ENCODE measurements at regions not wholly inside any gene's neighbourhood (a gene's known extent, or its start where the extent isn't known, plus 50 kb on each side); places are given as distances from the start of the nearest gene placed in this dataset.

DNA sequence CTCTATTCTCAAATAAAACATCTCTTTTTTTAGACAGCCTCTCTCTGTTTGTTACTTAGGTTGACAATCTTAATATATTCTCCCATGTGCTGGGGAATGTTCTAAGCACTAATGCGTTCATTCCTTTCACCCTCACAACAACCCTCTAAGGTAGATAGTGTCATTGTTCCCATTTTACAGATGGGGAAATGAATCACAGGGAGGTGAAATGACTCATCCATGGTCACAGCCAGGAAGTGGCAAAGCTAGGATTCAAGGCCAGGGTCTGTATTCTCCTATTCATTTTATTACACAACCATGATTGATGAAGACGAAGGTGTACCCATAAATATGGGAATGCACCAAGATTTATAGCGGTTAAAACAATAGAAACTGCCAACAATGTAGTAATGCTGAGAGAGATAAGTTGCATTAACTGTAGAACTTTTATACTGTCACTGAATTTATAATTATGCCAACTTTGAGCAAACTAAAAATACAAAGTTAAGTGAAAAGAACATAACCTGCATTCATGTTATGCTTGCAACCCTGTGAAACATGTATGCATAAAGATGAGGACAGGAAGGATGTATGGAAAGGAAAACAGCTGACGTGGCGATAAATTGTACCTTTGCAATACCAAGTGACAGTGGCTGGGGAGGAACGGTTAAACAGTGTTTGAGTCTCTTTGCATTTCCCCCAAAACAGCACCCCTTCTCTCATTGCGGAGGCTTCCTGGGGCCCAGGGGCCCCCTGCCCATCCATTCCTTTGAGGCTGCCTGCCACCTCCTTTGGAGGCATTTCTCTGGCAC lies 257.7 kb upstream of the AGAP1 start:
- no peak overlapping the region for H3K4me3 ChIP-seq (ENCODE audit: control insufficient read depth in 1 of 7, extremely low read depth in 1 of 7, insufficient read depth in 4 of 7, low read depth in 2 of 7, low read length in 6 of 7)
- no peak for DNase-seq
- H3K4me1 ChIP-seq (ENCODE audit: control extremely low read depth in 1 of 4, control insufficient read depth in 4 of 4, insufficient read depth in 4 of 4, low read length in 3 of 4): no peaks in the 10 kb centered on the region
- WGBS (ENCODE audit: insufficient coverage): 75% methylated on average over 2 of the region's 7 CpGs
- H3K36me3 ChIP-seq (ENCODE audit: control insufficient read depth in 4 of 4, insufficient read depth in 4 of 4, low read length in 3 of 4): no peaks in the 10 kb centered on the region
- no peaks in the 10 kb centered on the region for H3K9me3 ChIP-seq (ENCODE audit: control extremely low read depth in 1 of 5, control insufficient read depth in 4 of 5, insufficient read depth in 2 of 5, low read depth in 1 of 5, low read length in 4 of 5)
- CTCF ChIA-PET: no interaction called here
- POLR2A ChIA-PET: no interaction called here
- peaks cover 3 to 70% (median 23%) of the 10 kb centered on the region in 5 experiments for H3K27me3 ChIP-seq (replicated peaks in 2 of 5; ENCODE audit: control insufficient read depth in 4 of 5, insufficient read depth in 5 of 5, low read length in 4 of 5)
- no peak overlapping the region for H3K27ac ChIP-seq (ENCODE audit: insufficient read depth in 1 of 2, low read depth in 1 of 2, low read length in 2 of 2, poor library complexity in 1 of 2, severe bottlenecking in 2 of 2)

DNA sequence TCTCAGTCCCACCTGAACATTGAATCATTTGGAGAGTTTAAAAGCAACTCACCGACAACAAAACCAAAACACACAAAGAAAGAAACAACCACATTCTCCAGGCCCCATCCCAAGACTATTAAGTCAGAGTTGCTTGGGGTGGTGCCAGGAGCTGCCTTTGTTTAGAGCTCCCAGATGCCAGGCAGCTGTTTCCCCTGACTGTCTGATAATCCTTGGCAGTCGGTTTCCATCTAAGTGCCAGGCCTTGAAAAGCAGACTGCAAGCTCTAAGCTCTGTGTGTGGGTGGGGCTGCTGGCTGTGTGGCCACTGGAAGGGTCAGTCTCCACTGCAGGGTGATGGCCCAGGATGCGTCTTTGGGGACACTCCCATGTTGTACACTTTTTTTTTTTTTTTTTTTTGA lies 255.3 kb upstream of the AGAP1 start:
- no peak overlapping the region for H3K4me3 ChIP-seq (ENCODE audit: control insufficient read depth in 1 of 7, extremely low read depth in 1 of 7, insufficient read depth in 4 of 7, low read depth in 2 of 7, low read length in 6 of 7)
- DNase-seq: no peak
- H3K27ac ChIP-seq (ENCODE audit: insufficient read depth in 1 of 2, low read depth in 1 of 2, low read length in 2 of 2, poor library complexity in 1 of 2, severe bottlenecking in 2 of 2): no peak overlapping the region
- 0% methylated on average over 2 of the region's 3 CpGs for WGBS (ENCODE audit: insufficient coverage)
- H3K4me1 ChIP-seq (ENCODE audit: control extremely low read depth in 1 of 4, control insufficient read depth in 4 of 4, insufficient read depth in 4 of 4, low read length in 3 of 4): no peaks in the 10 kb centered on the region
- POLR2A ChIA-PET: no interaction called here
- CTCF ChIA-PET: no interaction called here
- no peaks in the 10 kb centered on the region for H3K36me3 ChIP-seq (ENCODE audit: control insufficient read depth in 4 of 4, insufficient read depth in 4 of 4, low read length in 3 of 4)
- H3K9me3 ChIP-seq (ENCODE audit: control extremely low read depth in 1 of 5, control insufficient read depth in 4 of 5, insufficient read depth in 2 of 5, low read depth in 1 of 5, low read length in 4 of 5): no peaks in the 10 kb centered on the region
- H3K27me3 ChIP-seq (replicated peaks in 2 of 5; ENCODE audit: control insufficient read depth in 4 of 5, insufficient read depth in 5 of 5, low read length in 4 of 5): peaks cover 3 to 73% (median 31%) of the 10 kb centered on the region in 5 experiments

DNA sequence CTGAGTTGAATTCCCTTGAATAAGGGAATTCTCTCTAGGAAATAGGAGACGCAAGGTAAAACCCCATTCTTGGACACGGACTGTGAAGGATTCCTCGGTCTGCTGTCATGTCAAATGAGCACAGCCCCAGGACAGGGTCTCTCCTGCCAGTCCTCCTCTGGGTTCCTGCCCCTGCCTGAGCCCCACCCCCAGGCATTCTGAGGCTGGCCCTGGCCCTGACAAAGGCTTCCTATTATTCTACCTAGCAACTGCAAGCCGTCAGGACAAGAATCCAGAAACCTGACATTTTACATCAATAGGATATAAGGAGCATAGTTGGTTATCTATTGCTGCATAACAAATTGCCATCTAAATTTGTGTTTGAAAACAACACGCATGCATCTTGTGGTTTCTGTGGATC lies 253.3 kb upstream of the AGAP1 start:
- no peak overlapping the region for H3K4me3 ChIP-seq (ENCODE audit: control insufficient read depth in 1 of 7, extremely low read depth in 1 of 7, insufficient read depth in 4 of 7, low read depth in 2 of 7, low read length in 6 of 7)
- no peaks in the 10 kb centered on the region for H3K36me3 ChIP-seq (ENCODE audit: control insufficient read depth in 4 of 4, insufficient read depth in 4 of 4, low read length in 3 of 4)
- ChIA-PET POLR2A (no interaction called here), CTCF (no interaction called here)
- WGBS (ENCODE audit: insufficient coverage): 78% methylated on average over 2 of the region's 5 CpGs
- no peaks in the 10 kb centered on the region for H3K9me3 ChIP-seq (ENCODE audit: control extremely low read depth in 1 of 5, control insufficient read depth in 4 of 5, insufficient read depth in 2 of 5, low read depth in 1 of 5, low read length in 4 of 5)
- peaks cover 0 to 13% (median 10%) of the 10 kb centered on the region in 4 experiments for H3K4me1 ChIP-seq (ENCODE audit: control extremely low read depth in 1 of 4, control insufficient read depth in 4 of 4, insufficient read depth in 4 of 4, low read length in 3 of 4)
- DNase-seq: no peak
- peaks cover 3 to 90% (median 38%) of the 10 kb centered on the region in 5 experiments for H3K27me3 ChIP-seq (replicated peaks in 2 of 5; ENCODE audit: control insufficient read depth in 4 of 5, insufficient read depth in 5 of 5, low read length in 4 of 5)
- no peak overlapping the region for H3K27ac ChIP-seq (ENCODE audit: insufficient read depth in 1 of 2, low read depth in 1 of 2, low read length in 2 of 2, poor library complexity in 1 of 2, severe bottlenecking in 2 of 2)

DNA sequence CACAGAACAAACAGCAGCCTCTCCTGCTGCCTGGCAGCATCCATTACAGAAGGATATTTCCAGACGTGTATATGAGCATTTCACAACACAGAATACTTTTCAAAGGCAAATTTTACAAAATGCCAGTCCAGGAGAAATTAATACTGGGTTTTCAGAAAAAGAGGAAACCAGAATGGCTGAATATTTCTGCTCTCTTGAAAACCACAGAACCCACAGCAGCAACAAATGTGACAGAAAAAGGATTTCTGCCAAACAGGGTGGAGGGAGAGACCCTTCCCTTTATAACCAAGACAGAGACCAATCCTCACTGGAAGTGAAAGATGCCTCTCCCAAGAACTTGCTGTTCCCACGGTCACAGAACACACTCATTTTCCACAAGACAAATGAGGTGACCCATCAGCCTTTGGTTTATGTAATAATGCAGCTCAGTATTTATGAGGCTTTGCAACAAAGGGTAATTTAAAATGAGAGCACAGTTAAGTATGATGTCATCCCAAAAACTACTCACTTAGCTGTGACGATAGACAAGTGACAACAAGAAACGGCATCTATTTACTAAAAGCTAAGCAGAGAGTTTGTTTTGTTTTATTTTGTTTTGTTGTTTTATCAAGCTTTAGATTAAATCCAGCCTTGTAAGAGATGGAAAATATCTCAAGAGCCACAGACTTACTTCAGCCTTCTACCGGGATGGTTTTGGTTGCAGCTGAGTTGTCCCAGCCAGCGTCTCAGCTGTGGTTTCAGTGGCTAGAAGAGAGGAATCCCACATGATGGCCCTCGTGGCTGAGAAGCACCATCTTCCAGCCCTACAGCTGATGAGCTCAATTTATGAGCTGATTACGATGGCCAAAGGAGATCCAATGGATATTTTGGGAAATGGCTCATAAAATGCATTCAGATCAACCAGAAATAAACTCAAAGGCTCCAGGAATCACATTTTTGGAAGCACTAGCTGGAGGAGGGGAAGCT lies 249.3 kb upstream of the AGAP1 start:
- CTCF ChIA-PET: interaction anchor here (1.0 kb wide), 1 partner anchor 35 kb away, joined by 3 read pairs; no protein-coding TSS in a partner anchor
- Histone ChIP-seq H3K4me3 (ENCODE audit: control insufficient read depth in 1 of 7, extremely low read depth in 1 of 7, insufficient read depth in 4 of 7, low read depth in 2 of 7, low read length in 6 of 7) (no peak overlapping the region), H3K27ac (ENCODE audit: insufficient read depth in 1 of 2, low read depth in 1 of 2, low read length in 2 of 2, poor library complexity in 1 of 2, severe bottlenecking in 2 of 2) (no peak overlapping the region), H3K36me3 (ENCODE audit: control insufficient read depth in 4 of 4, insufficient read depth in 4 of 4, low read length in 3 of 4) (no peaks in the 10 kb centered on the region), H3K9me3 (ENCODE audit: control extremely low read depth in 1 of 5, control insufficient read depth in 4 of 5, insufficient read depth in 2 of 5, low read depth in 1 of 5, low read length in 4 of 5) (peaks cover 0 to 5% (median 3%) of the 10 kb centered on the region in 5 experiments), H3K27me3 (replicated peaks in 2 of 5; ENCODE audit: control insufficient read depth in 4 of 5, insufficient read depth in 5 of 5, low read length in 4 of 5) (peaks cover 8 to 92% (median 44%) of the 10 kb centered on the region in 5 experiments), H3K4me1 (ENCODE audit: control extremely low read depth in 1 of 4, control insufficient read depth in 4 of 4, insufficient read depth in 4 of 4, low read length in 3 of 4) (peaks cover 0 to 13% (median 10%) of the 10 kb centered on the region in 4 experiments)
- POLR2A ChIA-PET: no interaction called here
- peak; percentile 3 to 67 (median 59) for DNase-seq
- WGBS (ENCODE audit: insufficient coverage): 21% methylated on average over 4 of the region's 8 CpGs

DNA sequence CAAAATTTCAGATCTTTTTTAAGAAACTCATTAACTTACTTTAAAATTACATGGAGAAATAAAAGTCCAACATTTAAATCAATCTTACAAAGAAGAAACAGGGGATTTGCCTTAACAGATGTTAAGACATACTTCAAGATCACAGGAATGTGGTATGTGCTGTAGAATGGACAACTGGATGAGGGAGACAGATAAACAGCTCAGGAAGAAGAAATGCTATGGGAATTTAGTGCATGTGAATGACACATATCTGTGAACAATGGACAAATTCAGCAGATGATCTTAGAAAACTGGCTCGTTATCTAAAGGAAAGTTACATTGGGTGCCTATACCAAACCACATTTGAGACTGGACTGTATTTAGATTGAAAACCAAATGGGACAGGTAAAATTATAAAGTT lies 246.8 kb upstream of the AGAP1 start:
- POLR2A ChIA-PET: interaction anchor here (0.6 kb wide), 1 partner anchor 128 kb away, joined by 4 read pairs; no protein-coding TSS in a partner anchor

DNA sequence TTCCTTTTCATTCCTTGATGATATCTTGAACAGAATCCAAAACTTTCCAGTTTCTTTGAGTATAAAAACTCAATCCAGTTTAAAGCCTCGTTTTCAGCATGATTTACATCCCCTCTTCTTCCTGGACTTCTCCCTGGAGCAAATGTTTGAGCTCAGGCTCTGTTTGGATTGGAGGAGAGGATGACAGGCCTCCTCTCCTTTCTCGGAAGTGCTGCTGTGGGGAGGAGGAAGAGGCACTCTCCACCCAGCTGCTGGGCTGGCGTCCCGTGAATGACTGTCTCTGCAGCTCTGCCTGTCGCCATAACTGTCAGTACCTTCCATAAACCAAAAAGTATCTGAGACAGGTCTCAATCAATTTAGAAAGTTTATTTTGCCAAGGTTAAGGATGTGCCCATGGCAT lies 238.2 kb upstream of the AGAP1 start:
- no peak for DNase-seq
- no CpG with 5 or more reads among the region's 5 CpGs for WGBS (ENCODE audit: insufficient coverage)
- Histone ChIP-seq H3K4me1 (ENCODE audit: control extremely low read depth in 1 of 4, control insufficient read depth in 4 of 4, insufficient read depth in 4 of 4, low read length in 3 of 4) (no peaks in the 10 kb centered on the region), H3K4me3 (ENCODE audit: control insufficient read depth in 1 of 7, extremely low read depth in 1 of 7, insufficient read depth in 4 of 7, low read depth in 2 of 7, low read length in 6 of 7) (no peak overlapping the region), H3K9me3 (ENCODE audit: control extremely low read depth in 1 of 5, control insufficient read depth in 4 of 5, insufficient read depth in 2 of 5, low read depth in 1 of 5, low read length in 4 of 5) (peaks cover 0 to 4% (median 0%) of the 10 kb centered on the region in 5 experiments), H3K27ac (ENCODE audit: insufficient read depth in 1 of 2, low read depth in 1 of 2, low read length in 2 of 2, poor library complexity in 1 of 2, severe bottlenecking in 2 of 2) (no peak overlapping the region), H3K36me3 (ENCODE audit: control insufficient read depth in 4 of 4, insufficient read depth in 4 of 4, low read length in 3 of 4) (no peaks in the 10 kb centered on the region), H3K27me3 (replicated peaks in 2 of 5; ENCODE audit: control insufficient read depth in 4 of 5, insufficient read depth in 5 of 5, low read length in 4 of 5) (peaks cover 0 to 75% (median 20%) of the 10 kb centered on the region in 5 experiments)
- ChIA-PET CTCF (no interaction called here), POLR2A (no interaction called here)

More for the DNA sequence above, 246.8 kb upstream of the AGAP1 start:
- Histone ChIP-seq H3K9me3 (ENCODE audit: control extremely low read depth in 1 of 5, control insufficient read depth in 4 of 5, insufficient read depth in 2 of 5, low read depth in 1 of 5, low read length in 4 of 5) (peaks cover 0 to 9% (median 3%) of the 10 kb centered on the region in 5 experiments), H3K4me1 (ENCODE audit: control extremely low read depth in 1 of 4, control insufficient read depth in 4 of 4, insufficient read depth in 4 of 4, low read length in 3 of 4) (peaks cover 0 to 13% (median 10%) of the 10 kb centered on the region in 4 experiments), H3K27me3 (replicated peaks in 2 of 5; ENCODE audit: control insufficient read depth in 4 of 5, insufficient read depth in 5 of 5, low read length in 4 of 5) (peaks cover 8 to 77% (median 33%) of the 10 kb centered on the region in 5 experiments), H3K36me3 (ENCODE audit: control insufficient read depth in 4 of 4, insufficient read depth in 4 of 4, low read length in 3 of 4) (no peaks in the 10 kb centered on the region), H3K4me3 (ENCODE audit: control insufficient read depth in 1 of 7, extremely low read depth in 1 of 7, insufficient read depth in 4 of 7, low read depth in 2 of 7, low read length in 6 of 7) (no peak overlapping the region), H3K27ac (ENCODE audit: insufficient read depth in 1 of 2, low read depth in 1 of 2, low read length in 2 of 2, poor library complexity in 1 of 2, severe bottlenecking in 2 of 2) (no peak overlapping the region)
- no peak for DNase-seq
- CTCF ChIA-PET: no interaction called here
- 88% methylated on average over 1 of the region's 1 CpG for WGBS (ENCODE audit: insufficient coverage)

Measured in common myeloid progenitor, CD34-positive (primary cell).